CD1c-positive myeloid dendritic cell (primary cell): ENCODE measurements at regions not wholly inside any gene's neighbourhood (a gene's known extent, or its start where the extent isn't known, plus 50 kb on each side); places are given as distances from the start of the nearest gene placed in this dataset.
"Not testable (repeated sequence)": the region's sequence is repeated elsewhere in the genome, so short reads cannot be mapped to it uniquely, and the experiment has no call there.

Experiments used
- DNase-seq: peaks from one replicate; pipeline ENCODE4 v3.0.0-alpha.2; 2016; ENCODE audit errors: extremely low spot score

- DNase-seq: no peak
Measured at GRCh38 chr13:65600702-65601101, 1629.4 kb downstream of the PCDH9 start.

- no peak for DNase-seq
Measured at GRCh38 chr13:65597839-65598818, 1632.0 kb downstream of the PCDH9 start.

- no peak for DNase-seq
Measured at GRCh38 chr13:65595916-65596315, 1634.2 kb downstream of the PCDH9 start.

GRCh38 chr13:65594298-65594781 is 1635.8 kb downstream of the PCDH9 start:
- DNase-seq: no peak

- no peak for DNase-seq
Measured at GRCh38 chr13:65593298-65593874, 1636.8 kb downstream of the PCDH9 start.

GRCh38 chr13:65592731-65593130 is 1637.4 kb downstream of the PCDH9 start:
- no peak for DNase-seq

- no peak for DNase-seq
Measured at GRCh38 chr13:65585346-65585745, 1644.8 kb downstream of the PCDH9 start.

- DNase-seq: no peak
Measured at GRCh38 chr13:65584126-65584525, 1646.0 kb downstream of the PCDH9 start.

GRCh38 chr13:65582160-65582559 is 1648.0 kb downstream of the PCDH9 start:
- DNase-seq: no peak

GRCh38 chr13:65564561-65564960 is 1665.6 kb downstream of the PCDH9 start:
- DNase-seq: not testable (repeated sequence)

- no peak for DNase-seq
Measured at GRCh38 chr13:65562305-65562704, 1667.8 kb downstream of the PCDH9 start.

GRCh38 chr13:65560936-65561335 is 1669.2 kb downstream of the PCDH9 start:
- no peak for DNase-seq

GRCh38 chr13:65555962-65556361 is 1674.2 kb downstream of the PCDH9 start:
- no peak for DNase-seq

GRCh38 chr13:65553096-65553727 is 1676.9 kb downstream of the PCDH9 start:
- no peak for DNase-seq

- no peak for DNase-seq
Measured at GRCh38 chr13:65551208-65551607, 1678.9 kb downstream of the PCDH9 start.

- DNase-seq: no peak
Measured at GRCh38 chr13:65540175-65540574, 1690.0 kb downstream of the PCDH9 start.

GRCh38 chr13:65535370-65535769 is 1694.8 kb downstream of the PCDH9 start:
- no peak for DNase-seq

GRCh38 chr13:65532231-65532630 is 1697.9 kb downstream of the PCDH9 start:
- no peak for DNase-seq

- no peak for DNase-seq
Measured at GRCh38 chr13:65530688-65531087, 1699.4 kb downstream of the PCDH9 start.

GRCh38 chr13:65529541-65529940 is 1700.6 kb downstream of the PCDH9 start:
- DNase-seq: no peak

- DNase-seq: no peak
Measured at GRCh38 chr13:65508745-65509144, 1721.4 kb downstream of the PCDH9 start.

GRCh38 chr13:65508338-65508737 is 1721.8 kb downstream of the PCDH9 start:
- DNase-seq: no peak
